HAP-1 (cell line): ENCODE measurements at regions not wholly inside any gene's neighbourhood (a gene's known extent, or its start where the extent isn't known, plus 50 kb on each side); places are given as distances from the start of the nearest gene placed in this dataset.

Experiments
- DNase-seq, 2 experiments: peaks; one replicate each; pipeline ENCODE4 v3.0.0-alpha.2; 2016 to 2020; ENCODE audit warnings: low spot score in 2 of 2
- H3K27me3 ChIP-seq: fragments of 250-450 bp; sonication (Bioruptor Pico); 2 replicates; pipeline ENCODE4 v1.5.1; 2020; ENCODE audit warnings: low read depth, mild to moderate bottlenecking, moderate library complexity
- H3K36me3 ChIP-seq: fragments of 250-450 bp; sonication (Bioruptor Pico); replicated peaks from 2 replicates; pipeline ENCODE4 v1.5.1; 2020; ENCODE audit warnings: mild to moderate bottlenecking
- H3K4me1 ChIP-seq: fragments of 250-450 bp; sonication (Bioruptor Pico); 2 replicates; pipeline ENCODE4 v1.5.1; 2020; ENCODE audit warnings: mild to moderate bottlenecking
- H3K4me3 ChIP-seq: fragments of 250-450 bp; sonication (Bioruptor Pico); 2 replicates; pipeline ENCODE4 v1.5.1; 2020; ENCODE audit warnings: mild to moderate bottlenecking, moderate library complexity
- H3K9me3 ChIP-seq: fragments of 250-450 bp; sonication (Bioruptor Pico); 2 replicates; pipeline ENCODE4 v1.5.1; 2020; ENCODE audit warnings: mild to moderate bottlenecking, moderate library complexity
- in situ Hi-C: fragments of 300-500 bp; cut with MboI; formaldehyde crosslinking; loops from 3 replicates; pipeline ENCODE4 v1.14.3; 2020; ENCODE audit warnings: low sequenced_read_pairs, inconsistent platforms, mixed read lengths

- Histone ChIP-seq H3K4me3 (no peak overlapping the region), H3K4me1 (no peaks in the 10 kb centered on the region), H3K36me3 (no peaks in the 10 kb centered on the region), H3K27me3 (peaks cover 6% of the 10 kb centered on the region; the same call in 1 of the 2 replicates), H3K9me3 (no peaks in the 10 kb centered on the region)
- in situ Hi-C loops: loop anchor here (10.0 kb wide), 1 partner anchor 438 kb away; no protein-coding TSS in a partner anchor
- DNase-seq: no peak
These were observed 195.2 kb downstream of the SH3BP4 start for GRCh38 chr2:235146871-235147565.

- in situ Hi-C loops: loop anchor here (10.0 kb wide), 1 partner anchor 436 kb away; no protein-coding TSS in a partner anchor
- H3K36me3 ChIP-seq: no peaks in the 10 kb centered on the region
- peaks cover 6% of the 10 kb centered on the region; the same call in 1 of the 2 replicates for H3K27me3 ChIP-seq
These were observed 196.7 kb downstream of the SH3BP4 start for GRCh38 chr2:235148201-235149170.

GRCh38 chr2:235149240-235149659 lies 197.4 kb downstream of the SH3BP4 start:
- DNase-seq: no peak
- Histone ChIP-seq H3K4me1 (no peaks in the 10 kb centered on the region), H3K27me3 (peaks cover 6% of the 10 kb centered on the region; the same call in 1 of the 2 replicates), H3K4me3 (no peak overlapping the region), H3K9me3 (no peaks in the 10 kb centered on the region), H3K36me3 (no peaks in the 10 kb centered on the region)
- in situ Hi-C loops: loop anchor here (10.0 kb wide), 1 partner anchor 436 kb away; no protein-coding TSS in a partner anchor

More at GRCh38 chr2:235148201-235149170, 196.7 kb downstream of the SH3BP4 start:
- Histone ChIP-seq H3K9me3 (no peaks in the 10 kb centered on the region), H3K4me3 (no peak overlapping the region), H3K4me1 (no peaks in the 10 kb centered on the region)
- DNase-seq: no peak

GRCh38 chr2:235149736-235150135 lies 197.9 kb downstream of the SH3BP4 start:
- no peaks in the 10 kb centered on the region for H3K4me1 ChIP-seq
- no peaks in the 10 kb centered on the region for H3K36me3 ChIP-seq
- no peak for DNase-seq
- H3K27me3 ChIP-seq: peaks cover 6% of the 10 kb centered on the region; the same call in 1 of the 2 replicates
- in situ Hi-C loops: loop anchor here (10.0 kb wide), 1 partner anchor 435 kb away; no protein-coding TSS in a partner anchor
- no peak overlapping the region for H3K4me3 ChIP-seq
- no peaks in the 10 kb centered on the region for H3K9me3 ChIP-seq

- H3K4me1 ChIP-seq: no peaks in the 10 kb centered on the region
- H3K36me3 ChIP-seq: no peaks in the 10 kb centered on the region
- in situ Hi-C loops: no loop called here
- H3K4me3 ChIP-seq: no peak overlapping the region
- no peaks in the 10 kb centered on the region for H3K9me3 ChIP-seq
- peaks cover 6% of the 10 kb centered on the region; the same call in 1 of the 2 replicates for H3K27me3 ChIP-seq
- no peak for DNase-seq
These were observed 199.3 kb downstream of the SH3BP4 start for GRCh38 chr2:235151152-235151551.

DNA sequence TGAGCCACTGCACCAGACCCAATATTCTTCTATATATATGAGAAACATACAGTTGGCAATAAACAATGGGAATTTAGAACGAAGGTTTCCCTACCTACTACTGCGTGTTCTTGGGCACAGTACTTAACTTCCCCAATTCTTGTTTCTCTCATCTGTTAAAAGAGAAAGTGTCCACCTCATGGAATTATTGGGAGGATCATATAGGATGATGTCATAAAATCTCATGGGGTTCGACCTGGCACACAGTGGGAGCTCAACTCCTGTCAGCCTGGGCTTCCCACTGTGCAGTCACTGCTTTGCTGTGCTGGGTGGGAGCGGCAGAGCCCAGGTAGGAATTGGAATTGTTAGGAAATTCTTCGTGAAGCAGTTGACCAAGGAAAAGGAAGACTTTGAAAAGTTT lies 203.3 kb downstream of the SH3BP4 start:
- no peaks in the 10 kb centered on the region for H3K4me1 ChIP-seq
- H3K36me3 ChIP-seq: no peaks in the 10 kb centered on the region
- no peaks in the 10 kb centered on the region for H3K27me3 ChIP-seq
- in situ Hi-C loops: no loop called here
- no peak for DNase-seq
- no peaks in the 10 kb centered on the region for H3K9me3 ChIP-seq
- no peak overlapping the region for H3K4me3 ChIP-seq

GRCh38 chr2:235156055-235156454 lies 204.2 kb downstream of the SH3BP4 start:
- Histone ChIP-seq H3K36me3 (no peaks in the 10 kb centered on the region), H3K9me3 (no peaks in the 10 kb centered on the region), H3K27me3 (no peaks in the 10 kb centered on the region), H3K4me1 (no peaks in the 10 kb centered on the region), H3K4me3 (no peak overlapping the region)
- in situ Hi-C loops: no loop called here
- no peak for DNase-seq

GRCh38 chr2:235157746-235158482 lies 206.1 kb downstream of the SH3BP4 start:
- Histone ChIP-seq H3K9me3 (no peaks in the 10 kb centered on the region), H3K27me3 (no peaks in the 10 kb centered on the region), H3K4me1 (no peaks in the 10 kb centered on the region), H3K36me3 (no peaks in the 10 kb centered on the region), H3K4me3 (no peak overlapping the region)
- in situ Hi-C loops: no loop called here
- no peak for DNase-seq

- in situ Hi-C loops: no loop called here
- H3K36me3 ChIP-seq: no peaks in the 10 kb centered on the region
These were observed 208.5 kb downstream of the SH3BP4 start for GRCh38 chr2:235160281-235160810.

GRCh38 chr2:235161565-235161964 lies 209.7 kb downstream of the SH3BP4 start:
- H3K27me3 ChIP-seq: no peaks in the 10 kb centered on the region
- no peak for DNase-seq
- in situ Hi-C loops: no loop called here
- H3K9me3 ChIP-seq: no peaks in the 10 kb centered on the region
- H3K4me3 ChIP-seq: no peak overlapping the region
- no peaks in the 10 kb centered on the region for H3K4me1 ChIP-seq
- H3K36me3 ChIP-seq: no peaks in the 10 kb centered on the region

More at GRCh38 chr2:235160281-235160810, 208.5 kb downstream of the SH3BP4 start:
- no peak overlapping the region for H3K4me3 ChIP-seq
- H3K9me3 ChIP-seq: no peaks in the 10 kb centered on the region
- H3K27me3 ChIP-seq: no peaks in the 10 kb centered on the region
- DNase-seq: no peak
- H3K4me1 ChIP-seq: no peaks in the 10 kb centered on the region

- in situ Hi-C loops: no loop called here
- no peak for DNase-seq
These were observed 210.4 kb downstream of the SH3BP4 start for GRCh38 chr2:235162082-235162836.

GRCh38 chr2:235162837-235163197 lies 211.0 kb downstream of the SH3BP4 start:
- DNase-seq: no peak
- Histone ChIP-seq H3K4me3 (no peak overlapping the region), H3K36me3 (no peaks in the 10 kb centered on the region), H3K4me1 (no peaks in the 10 kb centered on the region), H3K27me3 (no peaks in the 10 kb centered on the region), H3K9me3 (no peaks in the 10 kb centered on the region)
- in situ Hi-C loops: no loop called here

More at GRCh38 chr2:235162082-235162836, 210.4 kb downstream of the SH3BP4 start:
- no peaks in the 10 kb centered on the region for H3K4me1 ChIP-seq
- no peak overlapping the region for H3K4me3 ChIP-seq
- no peaks in the 10 kb centered on the region for H3K27me3 ChIP-seq
- H3K9me3 ChIP-seq: no peaks in the 10 kb centered on the region
- H3K36me3 ChIP-seq: no peaks in the 10 kb centered on the region
